PC-9 (cell line): ENCODE measurements at regions not wholly inside any gene's neighbourhood (a gene's known extent, or its start where the extent isn't known, plus 50 kb on each side); places are given as distances from the start of the nearest gene placed in this dataset.

Experiments
- BruUV-seq: library from RNA; stranded (reverse); fragments of 400-500 nt; replicated peaks from 2 replicates; lab custom pipeline; 2021; lab: Mats Ljungman, UMichigan
- CTCF ChIA-PET: fragments of 300-600 bp; sonication (Branson Sonifier 250); formaldehyde crosslinking; loops from one replicate; lab custom pipeline; 2022; ENCODE audit warnings: antibody characterized with exemption; lab: Charles Lee
- POLR2A ChIA-PET: fragments of 300-600 bp; sonication (Branson Sonifier 250); formaldehyde crosslinking; loops from one replicate; lab custom pipeline; 2022; ENCODE audit warnings: antibody characterized with exemption; ENCODE audit not compliant: unreplicated experiment; lab: Charles Lee
- DNase-seq, 2 experiments: peaks; one replicate each; pipeline versions ENCODE4 v3.0.0 to v3.0.0-alpha.2; 2015 to 2022; ENCODE audit warnings: mixed read lengths in 1 of 2
- H2AFZ ChIP-seq: fragments of 200-600 bp; sonication (generic); 2 replicates; pipeline ENCODE4 v1.8.1; 2017; ENCODE audit warnings: antibody characterized with exemption
- H3F3A ChIP-seq: fragments of 200-600 bp; sonication (generic); 2 replicates; pipeline ENCODE4 v1.8.1; 2017; ENCODE audit warnings: antibody characterized with exemption, mild to moderate bottlenecking, low read depth; ENCODE audit not compliant: insufficient read depth
- H3K27ac ChIP-seq: fragments of 200-600 bp; sonication (generic); 2 replicates; pipeline ENCODE4 v1.6.1; 2016; ENCODE audit warnings: mixed run types
- H3K27me3 ChIP-seq: fragments of 200-600 bp; sonication (generic); 2 replicates; pipeline ENCODE4 v1.6.1; 2016; ENCODE audit warnings: low read depth, mixed run types; ENCODE audit not compliant: insufficient read depth
- H3K36me3 ChIP-seq: fragments of 200-600 bp; sonication (generic); 2 replicates; pipeline ENCODE4 v1.6.1; 2016; ENCODE audit warnings: low read depth, mixed run types
- H3K4me1 ChIP-seq: fragments of 200-600 bp; sonication (generic); replicated peaks from 2 replicates; pipeline ENCODE4 v1.6.1; 2016; ENCODE audit warnings: mixed run types; ENCODE audit not compliant: insufficient read depth
- H3K4me2 ChIP-seq: fragments of 200-600 bp; sonication (generic); 2 replicates; pipeline ENCODE4 v1.6.1; 2017; ENCODE audit warnings: mixed run types
- H3K4me3 ChIP-seq: fragments of 200-600 bp; sonication (generic); 2 replicates; pipeline ENCODE4 v1.6.1; 2016; ENCODE audit warnings: mixed run types
- H3K79me2 ChIP-seq: fragments of 200-600 bp; sonication (generic); 2 replicates; pipeline ENCODE4 v1.6.1; 2017; ENCODE audit warnings: low read depth, mixed run types
- H3K9me2 ChIP-seq: fragments of 200-600 bp; sonication (generic); 2 replicates; pipeline ENCODE4 v1.8.1; 2017; ENCODE audit warnings: mild to moderate bottlenecking; ENCODE audit not compliant: insufficient read depth
- H3K9me3 ChIP-seq: fragments of 200-600 bp; sonication (generic); 2 replicates; pipeline ENCODE4 v1.8.1; 2016; ENCODE audit warnings: low read depth; ENCODE audit not compliant: insufficient read depth
- H4K20me1 ChIP-seq: fragments of 200-600 bp; sonication (generic); 2 replicates; pipeline ENCODE4 v1.8.1; 2017; ENCODE audit not compliant: insufficient read depth
- EZH2 ChIP-seq: fragments of 200-600 bp; sonication (generic); IDR thresholded peaks from 2 replicates; pipeline ENCODE4 v1.8.0; 2017; ENCODE audit warnings: antibody characterized with exemption, low read depth
- intact Hi-C: fragments of 100-400 bp; cut with micrococcal nuclease; formaldehyde crosslinking; loops from one replicate; pipeline ENCODE4 v1.10.0; 2022; ENCODE audit not compliant: unreplicated experiment
- TF ChIP-seq, protein P1 (sequence below): fragments of 200-600 bp; sonication (generic); conservative IDR thresholded peaks from 2 replicates; pipeline ENCODE4 v1.6.1; 2017; ENCODE audit warnings: mixed run types, antibody characterized with exemption, mild to moderate bottlenecking, moderate library complexity

DNA sequence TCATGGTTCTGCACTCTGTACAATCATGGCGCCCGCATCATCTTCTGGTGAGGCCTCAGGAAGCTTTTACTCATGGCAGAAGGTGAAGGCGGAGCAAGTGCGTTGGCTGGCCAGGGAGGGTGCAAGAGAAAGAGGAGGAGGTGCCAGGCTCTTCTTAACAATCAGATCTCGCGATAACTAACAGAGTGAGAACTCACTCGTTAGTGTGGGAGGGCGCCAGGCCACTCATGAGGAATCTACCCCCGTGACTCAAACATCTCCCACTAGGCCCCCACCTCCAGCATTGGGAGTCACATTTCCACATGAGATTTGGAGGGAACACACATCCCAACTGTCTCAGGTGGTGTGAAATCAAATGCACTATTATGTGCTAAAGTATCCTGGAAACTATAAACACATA, 220.2 kb upstream of the CSF3R start:
- no peaks in the 10 kb centered on the region for H3K79me2 ChIP-seq
- DNase-seq = no peak
- H3K27me3 ChIP-seq = peaks cover 74% of the 10 kb centered on the region
- H3K9me2 ChIP-seq = no peaks in the 10 kb centered on the region
- H3K4me1 ChIP-seq = peaks cover 17% of the 10 kb centered on the region; the same call in 1 of the 2 replicates
- no peak overlapping the region for H2AFZ ChIP-seq
- ChIA-PET CTCF (no interaction called here), POLR2A (no interaction called here)
- no peaks in the 10 kb centered on the region for H4K20me1 ChIP-seq
- H3K4me3 ChIP-seq = no peak overlapping the region
- intact Hi-C loops = loop anchor here (1.0 to 5.0 kb wide), 2 partner anchors 731 to 979 kb away; no protein-coding TSS in a partner anchor
- no peak overlapping the region for H3K27ac ChIP-seq
- no peak for TF ChIP-seq EZH2
- TF ChIP-seq, protein P1, sequence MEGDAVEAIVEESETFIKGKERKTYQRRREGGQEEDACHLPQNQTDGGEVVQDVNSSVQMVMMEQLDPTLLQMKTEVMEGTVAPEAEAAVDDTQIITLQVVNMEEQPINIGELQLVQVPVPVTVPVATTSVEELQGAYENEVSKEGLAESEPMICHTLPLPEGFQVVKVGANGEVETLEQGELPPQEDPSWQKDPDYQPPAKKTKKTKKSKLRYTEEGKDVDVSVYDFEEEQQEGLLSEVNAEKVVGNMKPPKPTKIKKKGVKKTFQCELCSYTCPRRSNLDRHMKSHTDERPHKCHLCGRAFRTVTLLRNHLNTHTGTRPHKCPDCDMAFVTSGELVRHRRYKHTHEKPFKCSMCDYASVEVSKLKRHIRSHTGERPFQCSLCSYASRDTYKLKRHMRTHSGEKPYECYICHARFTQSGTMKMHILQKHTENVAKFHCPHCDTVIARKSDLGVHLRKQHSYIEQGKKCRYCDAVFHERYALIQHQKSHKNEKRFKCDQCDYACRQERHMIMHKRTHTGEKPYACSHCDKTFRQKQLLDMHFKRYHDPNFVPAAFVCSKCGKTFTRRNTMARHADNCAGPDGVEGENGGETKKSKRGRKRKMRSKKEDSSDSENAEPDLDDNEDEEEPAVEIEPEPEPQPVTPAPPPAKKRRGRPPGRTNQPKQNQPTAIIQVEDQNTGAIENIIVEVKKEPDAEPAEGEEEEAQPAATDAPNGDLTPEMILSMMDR = no peak
- H3F3A ChIP-seq = no peaks in the 10 kb centered on the region
- H3K9me3 ChIP-seq = no peaks in the 10 kb centered on the region
- BruUV-seq = no TSS peak
- no peak overlapping the region for H3K4me2 ChIP-seq
- no peaks in the 10 kb centered on the region for H3K36me3 ChIP-seq

DNA sequence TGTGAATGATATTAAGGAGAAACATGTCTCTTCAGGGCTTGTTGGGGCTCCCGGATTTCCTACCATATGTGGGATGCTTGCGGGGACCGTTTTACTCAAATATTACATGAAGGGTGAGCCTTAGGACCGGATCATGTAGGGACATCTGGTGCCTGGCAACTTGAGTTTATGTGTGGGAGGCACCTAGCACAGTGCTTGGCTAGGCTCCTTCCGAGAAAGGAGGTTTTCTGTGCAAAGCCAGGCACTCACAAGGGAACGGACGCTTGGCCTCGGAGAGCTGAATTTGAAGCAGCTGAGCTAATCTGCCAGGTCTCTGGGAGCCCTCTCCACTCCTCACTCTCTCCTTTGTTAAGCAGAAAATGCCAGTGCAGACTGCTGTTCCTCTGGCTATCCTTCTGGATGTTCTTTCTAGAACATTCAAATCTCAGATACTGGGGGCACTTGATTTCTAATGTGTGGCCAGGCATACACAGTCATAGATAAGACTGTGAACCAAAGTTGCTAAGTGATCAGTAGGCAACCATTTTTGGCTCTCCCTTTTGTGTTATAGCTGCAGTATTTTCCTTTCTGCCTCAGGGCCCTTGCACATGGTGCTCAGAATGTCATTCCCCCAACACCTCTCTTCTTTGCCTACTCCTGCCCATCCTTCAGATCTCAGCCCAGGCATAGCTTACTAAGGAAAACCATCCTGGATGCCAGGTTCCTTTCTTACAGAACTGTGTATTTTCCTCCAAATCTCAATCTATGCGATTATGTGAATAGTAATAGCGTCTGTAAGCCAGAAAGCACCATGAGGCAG, 216.6 kb upstream of the CSF3R start:
- CTCF ChIA-PET = no interaction called here
- intact Hi-C loops = no loop called here

DNA sequence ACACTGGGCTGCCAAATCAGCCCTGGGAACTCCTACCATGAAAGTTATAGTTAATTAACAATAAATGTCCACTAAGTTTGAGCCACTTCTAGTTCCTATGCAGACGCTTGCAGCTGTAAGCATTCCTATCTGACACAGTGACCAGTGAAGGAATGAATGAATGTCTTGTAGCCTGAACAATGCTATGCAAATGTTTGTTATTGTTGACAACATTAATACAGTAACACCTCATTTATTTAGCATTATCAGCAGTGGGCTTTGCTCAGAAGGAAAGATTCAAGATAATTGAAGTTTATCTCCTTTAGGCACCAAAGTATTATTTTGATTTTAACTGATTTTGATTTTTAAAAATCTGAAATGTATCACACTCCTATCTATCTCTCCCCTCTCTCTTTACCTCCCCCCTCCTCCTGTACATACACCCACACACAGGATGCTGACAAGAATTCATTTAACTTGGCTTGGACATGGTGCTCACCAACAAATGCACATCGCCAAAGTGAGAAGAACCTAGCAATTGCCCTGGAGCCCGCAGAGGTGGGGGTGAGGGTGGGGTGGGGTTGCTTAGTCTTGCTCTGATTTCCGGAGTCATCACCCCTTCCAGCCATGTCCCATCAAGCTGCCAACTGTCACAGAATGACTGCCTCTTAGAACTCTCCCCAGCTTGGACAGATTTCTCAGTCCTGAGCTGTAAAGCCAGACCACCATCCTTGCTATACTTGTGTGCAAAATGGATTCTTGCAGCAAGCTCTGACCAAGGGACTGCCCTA, 215.3 kb upstream of the CSF3R start:
- no peaks in the 10 kb centered on the region for H3K36me3 ChIP-seq
- no peak for DNase-seq
- H3K4me2 ChIP-seq = no peak overlapping the region
- no peaks in the 10 kb centered on the region for H3K9me2 ChIP-seq
- no peaks in the 10 kb centered on the region for H4K20me1 ChIP-seq
- H3K9me3 ChIP-seq = no peaks in the 10 kb centered on the region
- H3K27ac ChIP-seq = no peak overlapping the region
- no peaks in the 10 kb centered on the region for H3K79me2 ChIP-seq
- peaks cover 84% of the 10 kb centered on the region for H3K27me3 ChIP-seq
- H2AFZ ChIP-seq = no peak overlapping the region
- ChIA-PET POLR2A (no interaction called here), CTCF (no interaction called here)
- no peaks in the 10 kb centered on the region for H3F3A ChIP-seq
- TF ChIP-seq, protein P1 = no peak
- no peak for TF ChIP-seq EZH2
- no TSS peak for BruUV-seq
- intact Hi-C loops = no loop called here
- no peak overlapping the region for H3K4me3 ChIP-seq
- H3K4me1 ChIP-seq = no peaks in the 10 kb centered on the region

More for the DNA sequence above, 216.6 kb upstream of the CSF3R start:
- H3K9me2 ChIP-seq = no peaks in the 10 kb centered on the region
- no peaks in the 10 kb centered on the region for H4K20me1 ChIP-seq
- TF ChIP-seq, protein P1 = no peak
- no peak for TF ChIP-seq EZH2
- no peak overlapping the region for H3K27ac ChIP-seq
- POLR2A ChIA-PET = no interaction called here
- H3K27me3 ChIP-seq = peaks cover 77% of the 10 kb centered on the region
- no TSS peak for BruUV-seq
- H3K36me3 ChIP-seq = no peaks in the 10 kb centered on the region
- no peak for DNase-seq
- no peaks in the 10 kb centered on the region for H3K9me3 ChIP-seq
- H3K4me1 ChIP-seq = no peaks in the 10 kb centered on the region; the same call in 1 of the 2 replicates
- no peaks in the 10 kb centered on the region for H3K79me2 ChIP-seq
- no peak overlapping the region for H3K4me3 ChIP-seq
- H2AFZ ChIP-seq = no peak overlapping the region
- H3F3A ChIP-seq = no peaks in the 10 kb centered on the region
- H3K4me2 ChIP-seq = no peak overlapping the region
